ENCODE measurements at regions not wholly inside any gene's neighbourhood (a gene's known extent, or its start where the extent isn't known, plus 50 kb on each side); places are given as distances from the start of the nearest gene placed in this dataset.

DNA sequence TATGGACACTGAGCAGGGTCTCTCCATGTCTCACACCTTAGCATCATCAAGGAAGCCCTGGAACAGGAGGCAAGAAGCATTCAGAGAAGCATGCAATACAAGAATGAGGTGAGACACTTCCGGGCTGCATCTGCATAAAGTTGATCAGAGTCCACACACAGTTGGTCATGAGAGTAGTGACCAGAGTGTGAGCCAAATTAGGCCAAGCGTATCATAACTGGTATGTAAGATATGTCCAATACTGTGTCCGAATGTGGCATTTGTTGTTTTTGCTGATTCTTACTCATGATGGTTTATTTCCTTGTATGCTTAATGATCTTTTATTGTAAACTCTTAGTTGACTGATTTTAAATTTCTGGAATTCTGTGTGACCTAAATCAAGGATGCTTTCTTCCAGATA is 315.7 kb downstream of the INSC start:
- no peaks in the 10 kb centered on the region for H3K4me1 Mint-ChIP-seq
- H3F3A ChIP-seq (replicated peaks; ENCODE audit: low read depth): no peaks in the 10 kb centered on the region

More for the DNA sequence above, 315.7 kb downstream of the INSC start:
- Mint-ChIP-seq H3K4me3 (no peak overlapping the region), H3K9me3 (no peaks in the 10 kb centered on the region), H3K36me3 (ENCODE audit: low read depth) (no peaks in the 10 kb centered on the region), H3K27me3 (ENCODE audit: insufficient read depth, low read depth, poor library complexity) (no peaks in the 10 kb centered on the region), H3K27ac (no peak overlapping the region)
- H3K27me3 ChIP-seq (ENCODE audit: insufficient read depth): no peaks in the 10 kb centered on the region
- ATAC-seq: no peak
- H3K9me2 ChIP-seq (ENCODE audit: insufficient read depth): no peaks in the 10 kb centered on the region
- H3K36me3 ChIP-seq (ENCODE audit: insufficient read depth): no peaks in the 10 kb centered on the region
- H2AFZ ChIP-seq: no peak overlapping the region
- no peak for TF ChIP-seq POLR2AphosphoS5 (IDR thresholded peaks at IDR 0.05; ENCODE audit: low read depth)
- no peak for TF ChIP-seq ZNF114 (CRISPR knock-in tag; IDR thresholded peaks at IDR 0.05)
- TF ChIP-seq ZNF331 (CRISPR knock-in tag; IDR thresholded peaks at IDR 0.05; ENCODE audit: low read depth): no peak
- TF ChIP-seq EZH2phosphoT487 (IDR thresholded peaks at IDR 0.05; ENCODE audit: unreplicated experiment): no peak
- TF ChIP-seq, protein P1, sequence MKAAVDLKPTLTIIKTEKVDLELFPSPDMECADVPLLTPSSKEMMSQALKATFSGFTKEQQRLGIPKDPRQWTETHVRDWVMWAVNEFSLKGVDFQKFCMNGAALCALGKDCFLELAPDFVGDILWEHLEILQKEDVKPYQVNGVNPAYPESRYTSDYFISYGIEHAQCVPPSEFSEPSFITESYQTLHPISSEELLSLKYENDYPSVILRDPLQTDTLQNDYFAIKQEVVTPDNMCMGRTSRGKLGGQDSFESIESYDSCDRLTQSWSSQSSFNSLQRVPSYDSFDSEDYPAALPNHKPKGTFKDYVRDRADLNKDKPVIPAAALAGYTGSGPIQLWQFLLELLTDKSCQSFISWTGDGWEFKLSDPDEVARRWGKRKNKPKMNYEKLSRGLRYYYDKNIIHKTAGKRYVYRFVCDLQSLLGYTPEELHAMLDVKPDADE (IDR thresholded peaks at IDR 0.05): no peak
- TF ChIP-seq, protein P2, sequence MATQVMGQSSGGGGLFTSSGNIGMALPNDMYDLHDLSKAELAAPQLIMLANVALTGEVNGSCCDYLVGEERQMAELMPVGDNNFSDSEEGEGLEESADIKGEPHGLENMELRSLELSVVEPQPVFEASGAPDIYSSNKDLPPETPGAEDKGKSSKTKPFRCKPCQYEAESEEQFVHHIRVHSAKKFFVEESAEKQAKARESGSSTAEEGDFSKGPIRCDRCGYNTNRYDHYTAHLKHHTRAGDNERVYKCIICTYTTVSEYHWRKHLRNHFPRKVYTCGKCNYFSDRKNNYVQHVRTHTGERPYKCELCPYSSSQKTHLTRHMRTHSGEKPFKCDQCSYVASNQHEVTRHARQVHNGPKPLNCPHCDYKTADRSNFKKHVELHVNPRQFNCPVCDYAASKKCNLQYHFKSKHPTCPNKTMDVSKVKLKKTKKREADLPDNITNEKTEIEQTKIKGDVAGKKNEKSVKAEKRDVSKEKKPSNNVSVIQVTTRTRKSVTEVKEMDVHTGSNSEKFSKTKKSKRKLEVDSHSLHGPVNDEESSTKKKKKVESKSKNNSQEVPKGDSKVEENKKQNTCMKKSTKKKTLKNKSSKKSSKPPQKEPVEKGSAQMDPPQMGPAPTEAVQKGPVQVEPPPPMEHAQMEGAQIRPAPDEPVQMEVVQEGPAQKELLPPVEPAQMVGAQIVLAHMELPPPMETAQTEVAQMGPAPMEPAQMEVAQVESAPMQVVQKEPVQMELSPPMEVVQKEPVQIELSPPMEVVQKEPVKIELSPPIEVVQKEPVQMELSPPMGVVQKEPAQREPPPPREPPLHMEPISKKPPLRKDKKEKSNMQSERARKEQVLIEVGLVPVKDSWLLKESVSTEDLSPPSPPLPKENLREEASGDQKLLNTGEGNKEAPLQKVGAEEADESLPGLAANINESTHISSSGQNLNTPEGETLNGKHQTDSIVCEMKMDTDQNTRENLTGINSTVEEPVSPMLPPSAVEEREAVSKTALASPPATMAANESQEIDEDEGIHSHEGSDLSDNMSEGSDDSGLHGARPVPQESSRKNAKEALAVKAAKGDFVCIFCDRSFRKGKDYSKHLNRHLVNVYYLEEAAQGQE (IDR thresholded peaks at IDR 0.05; ENCODE audit: unreplicated experiment): no peak
- TF ChIP-seq CREB1 (CRISPR knock-in tag; IDR thresholded peaks at IDR 0.05; ENCODE audit: low read depth): no peak
- TF ChIP-seq NANOG (IDR thresholded peaks at IDR 0.05; ENCODE audit: borderline replicate concordance): no peak
- TF ChIP-seq, protein P3, sequence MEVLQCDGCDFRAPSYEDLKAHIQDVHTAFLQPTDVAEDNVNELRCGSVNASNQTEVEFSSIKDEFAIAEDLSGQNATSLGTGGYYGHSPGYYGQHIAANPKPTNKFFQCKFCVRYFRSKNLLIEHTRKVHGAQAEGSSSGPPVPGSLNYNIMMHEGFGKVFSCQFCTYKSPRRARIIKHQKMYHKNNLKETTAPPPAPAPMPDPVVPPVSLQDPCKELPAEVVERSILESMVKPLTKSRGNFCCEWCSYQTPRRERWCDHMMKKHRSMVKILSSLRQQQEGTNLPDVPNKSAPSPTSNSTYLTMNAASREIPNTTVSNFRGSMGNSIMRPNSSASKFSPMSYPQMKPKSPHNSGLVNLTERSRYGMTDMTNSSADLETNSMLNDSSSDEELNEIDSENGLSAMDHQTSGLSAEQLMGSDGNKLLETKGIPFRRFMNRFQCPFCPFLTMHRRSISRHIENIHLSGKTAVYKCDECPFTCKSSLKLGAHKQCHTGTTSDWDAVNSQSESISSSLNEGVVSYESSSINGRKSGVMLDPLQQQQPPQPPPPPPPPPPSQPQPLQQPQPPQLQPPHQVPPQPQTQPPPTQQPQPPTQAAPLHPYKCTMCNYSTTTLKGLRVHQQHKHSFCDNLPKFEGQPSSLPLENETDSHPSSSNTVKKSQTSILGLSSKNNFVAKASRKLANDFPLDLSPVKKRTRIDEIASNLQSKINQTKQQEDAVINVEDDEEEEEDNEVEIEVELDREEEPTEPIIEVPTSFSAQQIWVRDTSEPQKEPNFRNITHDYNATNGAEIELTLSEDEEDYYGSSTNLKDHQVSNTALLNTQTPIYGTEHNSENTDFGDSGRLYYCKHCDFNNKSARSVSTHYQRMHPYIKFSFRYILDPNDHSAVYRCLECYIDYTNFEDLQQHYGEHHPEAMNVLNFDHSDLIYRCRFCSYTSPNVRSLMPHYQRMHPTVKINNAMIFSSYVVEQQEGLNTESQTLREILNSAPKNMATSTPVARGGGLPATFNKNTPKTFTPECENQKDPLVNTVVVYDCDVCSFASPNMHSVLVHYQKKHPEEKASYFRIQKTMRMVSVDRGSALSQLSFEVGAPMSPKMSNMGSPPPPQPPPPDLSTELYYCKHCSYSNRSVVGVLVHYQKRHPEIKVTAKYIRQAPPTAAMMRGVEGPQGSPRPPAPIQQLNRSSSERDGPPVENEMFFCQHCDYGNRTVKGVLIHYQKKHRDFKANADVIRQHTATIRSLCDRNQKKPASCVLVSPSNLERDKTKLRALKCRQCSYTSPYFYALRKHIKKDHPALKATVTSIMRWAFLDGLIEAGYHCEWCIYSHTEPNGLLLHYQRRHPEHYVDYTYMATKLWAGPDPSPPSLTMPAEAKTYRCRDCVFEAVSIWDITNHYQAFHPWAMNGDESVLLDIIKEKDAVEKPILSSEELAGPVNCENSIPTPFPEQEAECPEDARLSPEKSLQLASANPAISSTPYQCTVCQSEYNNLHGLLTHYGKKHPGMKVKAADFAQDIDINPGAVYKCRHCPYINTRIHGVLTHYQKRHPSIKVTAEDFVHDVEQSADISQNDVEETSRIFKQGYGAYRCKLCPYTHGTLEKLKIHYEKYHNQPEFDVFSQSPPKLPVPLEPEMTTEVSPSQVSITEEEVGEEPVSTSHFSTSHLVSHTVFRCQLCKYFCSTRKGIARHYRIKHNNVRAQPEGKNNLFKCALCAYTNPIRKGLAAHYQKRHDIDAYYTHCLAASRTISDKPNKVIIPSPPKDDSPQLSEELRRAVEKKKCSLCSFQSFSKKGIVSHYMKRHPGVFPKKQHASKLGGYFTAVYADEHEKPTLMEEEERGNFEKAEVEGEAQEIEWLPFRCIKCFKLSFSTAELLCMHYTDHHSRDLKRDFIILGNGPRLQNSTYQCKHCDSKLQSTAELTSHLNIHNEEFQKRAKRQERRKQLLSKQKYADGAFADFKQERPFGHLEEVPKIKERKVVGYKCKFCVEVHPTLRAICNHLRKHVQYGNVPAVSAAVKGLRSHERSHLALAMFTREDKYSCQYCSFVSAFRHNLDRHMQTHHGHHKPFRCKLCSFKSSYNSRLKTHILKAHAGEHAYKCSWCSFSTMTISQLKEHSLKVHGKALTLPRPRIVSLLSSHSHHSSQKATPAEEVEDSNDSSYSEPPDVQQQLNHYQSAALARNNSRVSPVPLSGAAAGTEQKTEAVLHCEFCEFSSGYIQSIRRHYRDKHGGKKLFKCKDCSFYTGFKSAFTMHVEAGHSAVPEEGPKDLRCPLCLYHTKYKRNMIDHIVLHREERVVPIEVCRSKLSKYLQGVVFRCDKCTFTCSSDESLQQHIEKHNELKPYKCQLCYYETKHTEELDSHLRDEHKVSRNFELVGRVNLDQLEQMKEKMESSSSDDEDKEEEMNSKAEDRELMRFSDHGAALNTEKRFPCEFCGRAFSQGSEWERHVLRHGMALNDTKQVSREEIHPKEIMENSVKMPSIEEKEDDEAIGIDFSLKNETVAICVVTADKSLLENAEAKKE (CRISPR knock-in tag; IDR thresholded peaks at IDR 0.05): no peak
- TF ChIP-seq, protein P4, sequence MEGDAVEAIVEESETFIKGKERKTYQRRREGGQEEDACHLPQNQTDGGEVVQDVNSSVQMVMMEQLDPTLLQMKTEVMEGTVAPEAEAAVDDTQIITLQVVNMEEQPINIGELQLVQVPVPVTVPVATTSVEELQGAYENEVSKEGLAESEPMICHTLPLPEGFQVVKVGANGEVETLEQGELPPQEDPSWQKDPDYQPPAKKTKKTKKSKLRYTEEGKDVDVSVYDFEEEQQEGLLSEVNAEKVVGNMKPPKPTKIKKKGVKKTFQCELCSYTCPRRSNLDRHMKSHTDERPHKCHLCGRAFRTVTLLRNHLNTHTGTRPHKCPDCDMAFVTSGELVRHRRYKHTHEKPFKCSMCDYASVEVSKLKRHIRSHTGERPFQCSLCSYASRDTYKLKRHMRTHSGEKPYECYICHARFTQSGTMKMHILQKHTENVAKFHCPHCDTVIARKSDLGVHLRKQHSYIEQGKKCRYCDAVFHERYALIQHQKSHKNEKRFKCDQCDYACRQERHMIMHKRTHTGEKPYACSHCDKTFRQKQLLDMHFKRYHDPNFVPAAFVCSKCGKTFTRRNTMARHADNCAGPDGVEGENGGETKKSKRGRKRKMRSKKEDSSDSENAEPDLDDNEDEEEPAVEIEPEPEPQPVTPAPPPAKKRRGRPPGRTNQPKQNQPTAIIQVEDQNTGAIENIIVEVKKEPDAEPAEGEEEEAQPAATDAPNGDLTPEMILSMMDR (conservative IDR thresholded peaks at IDR 0.05; ENCODE audit: low read depth in 2 of 2): no peak
- no peak overlapping the region for H3K4me3 ChIP-seq
- no peaks in the 10 kb centered on the region for H3K4me1 ChIP-seq (ENCODE audit: insufficient read depth)
- no peaks in the 10 kb centered on the region for H4K20me1 ChIP-seq (replicated peaks; ENCODE audit: insufficient read depth)
- no peak overlapping the region for H3K4me2 ChIP-seq
- no peak overlapping the region for H3K27ac ChIP-seq (ENCODE audit: low read depth)
- DNase-seq (ENCODE audit: low spot score): no peak
- H3K79me2 ChIP-seq (replicated peaks; ENCODE audit: insufficient read depth): no peaks in the 10 kb centered on the region
